Epithelial cell of prostate (primary cell): ENCODE measurements at regions not wholly inside any gene's neighbourhood (a gene's known extent, or its start where the extent isn't known, plus 50 kb on each side); places are given as distances from the start of the nearest gene placed in this dataset.

ENCODE experiments used
- DNase-seq: peaks from one replicate; pipeline ENCODE4 v3.0.0-alpha.2; 2011; ENCODE audit warnings: low read depth, low spot score
- H3K27ac ChIP-seq: fragments of 450-650 bp; 2 replicates; pipeline ENCODE4 v1.5.1; 2017; ENCODE audit warnings: mild to moderate bottlenecking

DNA sequence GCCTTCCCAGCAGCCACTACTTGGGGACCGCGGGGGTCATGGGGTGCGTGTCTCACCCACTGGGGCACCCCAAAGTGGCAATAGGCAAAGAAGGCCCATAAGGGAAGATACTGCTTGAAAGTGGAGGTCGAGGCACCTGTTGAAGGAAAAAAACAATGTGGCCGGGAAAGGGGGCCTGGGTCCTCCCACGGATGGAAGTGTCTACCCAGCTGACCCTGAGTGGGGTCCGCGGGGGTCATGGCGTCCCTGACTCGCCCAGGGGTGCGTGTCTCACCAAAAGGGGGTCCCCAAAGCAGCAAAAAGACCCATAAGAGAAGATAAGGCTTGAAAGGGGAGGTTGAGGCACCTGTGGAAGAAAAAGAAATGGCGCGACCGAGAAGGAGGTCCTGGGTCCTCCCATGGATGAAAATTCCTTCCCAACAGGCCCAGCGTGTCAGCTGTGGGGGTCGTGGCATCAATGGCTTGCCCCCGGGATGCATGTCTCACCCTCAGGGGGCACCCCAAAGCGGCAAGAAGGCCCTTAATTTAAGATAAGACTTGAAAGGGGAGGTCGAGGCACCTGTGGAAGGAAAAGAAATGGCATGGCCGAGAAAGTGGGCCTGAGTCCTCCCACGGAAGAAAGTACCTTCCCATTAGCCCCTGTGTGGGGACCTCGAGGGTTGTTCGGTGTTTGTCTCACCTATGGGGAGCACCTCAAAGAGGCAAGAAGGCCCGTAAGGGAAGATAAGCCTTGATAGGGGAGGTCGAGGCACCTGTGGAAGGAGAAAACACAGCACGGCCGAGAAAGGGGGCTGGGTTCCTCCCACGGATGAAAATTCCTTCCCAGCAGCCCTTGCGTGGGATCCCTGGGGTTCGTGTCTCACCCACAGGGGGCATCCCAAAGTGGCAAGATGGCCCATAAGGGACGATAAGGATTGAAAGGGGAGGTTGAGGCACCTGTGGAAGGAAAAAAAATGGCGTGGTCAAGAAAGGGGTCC is 266.0 kb downstream of the ALG10 start:
- no peak overlapping the region for H3K27ac ChIP-seq
- no peak for DNase-seq

DNA sequence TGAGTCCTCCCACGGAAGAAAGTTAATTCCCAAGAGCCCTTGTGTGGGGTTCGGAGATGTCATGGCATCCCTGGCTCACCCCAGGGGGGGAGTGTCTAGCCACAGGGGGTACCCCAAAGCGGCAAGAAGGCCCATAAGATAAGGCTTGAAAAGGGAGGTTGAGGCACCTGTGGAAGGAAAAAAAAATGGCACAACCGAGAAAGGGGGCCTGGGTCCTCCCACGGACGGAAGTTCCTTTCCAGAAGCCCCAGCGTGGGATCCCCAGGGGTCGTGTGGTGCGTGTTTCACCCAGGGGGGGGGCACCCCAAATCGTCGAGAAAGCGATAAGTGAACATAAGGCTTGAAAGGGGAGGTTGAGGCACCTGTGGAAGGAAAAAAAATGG is 266.7 kb downstream of the ALG10 start:
- DNase-seq = no peak
- no peak overlapping the region for H3K27ac ChIP-seq

DNA sequence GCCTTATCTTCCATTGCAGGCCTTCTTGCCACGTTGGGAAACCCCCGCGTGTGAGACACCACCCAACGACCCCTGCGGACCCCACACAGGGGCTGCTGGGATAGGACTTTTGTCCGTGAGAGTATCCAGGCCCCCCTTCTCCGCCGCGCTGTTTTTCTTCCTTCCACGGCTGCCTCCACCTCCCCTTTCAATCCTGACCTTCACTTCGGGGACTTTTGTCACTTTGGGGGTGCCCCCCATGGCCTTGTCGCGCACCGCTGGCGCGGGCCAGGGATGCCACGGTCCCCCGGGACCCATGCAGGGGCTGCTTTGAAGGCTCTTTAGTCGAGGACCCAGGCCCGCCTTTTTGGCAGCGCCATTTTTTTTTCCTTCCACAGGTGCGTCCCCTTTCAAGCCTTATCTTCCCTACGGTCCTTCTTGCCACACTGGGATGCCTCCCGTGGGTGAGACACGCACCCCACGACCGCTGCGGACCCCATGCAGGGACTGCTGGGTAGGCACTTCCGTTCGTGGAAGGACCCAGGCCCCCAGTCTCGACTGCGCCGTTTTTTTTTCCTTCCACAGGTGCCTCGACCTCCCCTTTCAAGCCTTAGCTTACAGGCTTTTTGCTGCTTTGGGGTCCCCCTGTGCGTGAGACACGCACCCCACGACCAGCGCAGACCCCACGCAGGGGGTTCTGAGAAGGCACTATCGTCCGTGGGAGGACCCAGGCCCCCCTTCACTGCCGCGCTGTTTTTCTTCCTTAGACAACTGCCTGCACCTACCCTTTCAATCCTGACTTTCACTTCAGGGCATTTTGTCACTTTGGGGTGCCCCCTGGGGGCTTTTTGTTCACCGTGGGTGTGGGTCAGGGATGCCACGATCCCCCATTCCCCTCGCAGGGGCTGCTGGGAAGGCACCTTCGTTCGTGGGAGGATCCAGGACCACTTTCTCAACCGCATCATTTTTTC is 267.4 kb downstream of the ALG10 start:
- no peak overlapping the region for H3K27ac ChIP-seq
- DNase-seq = no peak

- H3K27ac ChIP-seq = no peak overlapping the region
- DNase-seq = no peak
These were observed 268.2 kb downstream of the ALG10 start for GRCh38 chr12:34290381-34290995.

DNA sequence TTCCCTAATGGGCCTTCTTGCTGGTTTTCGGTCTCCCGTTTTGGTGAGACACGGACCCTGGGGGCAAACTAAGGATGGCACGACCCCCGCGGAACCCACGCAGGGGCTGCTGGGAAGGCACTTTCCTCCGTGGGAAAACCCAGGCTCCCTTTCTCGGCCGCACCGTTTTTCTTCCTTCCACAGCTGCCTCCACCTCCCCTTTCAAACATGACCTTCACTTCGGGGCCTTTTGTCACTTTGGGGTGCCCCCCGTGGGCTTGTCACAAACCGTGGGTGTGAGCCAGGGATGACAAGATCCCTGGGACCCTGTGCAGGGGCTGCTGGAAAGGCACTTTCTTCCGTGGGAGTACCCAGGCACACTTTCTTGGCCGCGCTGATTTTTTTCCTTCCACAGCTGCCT is 268.7 kb downstream of the ALG10 start:
- DNase-seq = no peak
- H3K27ac ChIP-seq = no peak overlapping the region

DNA sequence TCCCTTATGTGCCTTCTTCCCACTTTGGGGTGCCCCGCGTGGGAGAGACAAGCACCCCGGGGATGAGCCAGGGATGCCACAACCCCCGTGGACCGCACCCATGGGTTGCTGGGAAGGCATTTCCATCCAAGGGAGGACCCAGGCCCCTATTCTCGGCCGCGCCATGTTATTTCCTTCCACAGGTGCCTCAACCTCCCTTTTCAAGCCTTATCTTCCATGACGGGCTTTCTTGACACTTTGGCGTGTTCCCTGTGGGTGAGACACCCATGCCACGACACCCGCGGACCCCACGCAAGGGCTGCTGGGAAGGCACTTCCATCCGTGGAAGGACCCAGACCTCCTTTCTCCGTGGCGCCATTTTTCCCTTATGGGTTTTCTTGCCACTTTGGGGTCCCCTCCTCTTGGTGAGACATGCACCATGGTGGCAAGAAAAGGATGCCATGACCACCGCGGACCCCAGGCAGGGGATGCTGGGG is 269.2 kb downstream of the ALG10 start:
- DNase-seq = no peak

GRCh38 chr12:34292736-34293625 is 270.7 kb downstream of the ALG10 start:
- no peak for DNase-seq
- H3K27ac ChIP-seq = no peak overlapping the region

More for the DNA sequence above, 269.2 kb downstream of the ALG10 start:
- H3K27ac ChIP-seq = no peak overlapping the region

DNA sequence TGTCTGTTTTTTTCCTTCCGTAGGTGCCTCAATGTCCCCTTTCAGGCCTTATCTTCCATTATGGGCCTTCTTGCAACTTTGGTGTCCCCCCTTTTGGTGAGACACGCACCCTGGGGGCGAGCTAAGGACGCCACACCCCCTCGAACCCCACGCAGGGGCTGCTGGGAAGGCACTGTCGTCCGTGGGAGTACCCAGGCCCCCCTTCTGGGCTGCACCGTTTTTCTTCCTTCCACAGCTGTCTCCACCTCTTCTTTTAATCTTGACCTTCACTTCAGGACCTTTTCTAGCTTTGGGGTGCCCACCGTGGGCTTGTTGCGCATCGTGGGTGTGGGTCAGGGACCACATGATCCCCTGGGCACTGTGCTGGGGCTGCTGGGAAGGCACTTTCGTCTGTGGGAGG is 271.8 kb downstream of the ALG10 start:
- no peak overlapping the region for H3K27ac ChIP-seq
- DNase-seq = no peak

DNA sequence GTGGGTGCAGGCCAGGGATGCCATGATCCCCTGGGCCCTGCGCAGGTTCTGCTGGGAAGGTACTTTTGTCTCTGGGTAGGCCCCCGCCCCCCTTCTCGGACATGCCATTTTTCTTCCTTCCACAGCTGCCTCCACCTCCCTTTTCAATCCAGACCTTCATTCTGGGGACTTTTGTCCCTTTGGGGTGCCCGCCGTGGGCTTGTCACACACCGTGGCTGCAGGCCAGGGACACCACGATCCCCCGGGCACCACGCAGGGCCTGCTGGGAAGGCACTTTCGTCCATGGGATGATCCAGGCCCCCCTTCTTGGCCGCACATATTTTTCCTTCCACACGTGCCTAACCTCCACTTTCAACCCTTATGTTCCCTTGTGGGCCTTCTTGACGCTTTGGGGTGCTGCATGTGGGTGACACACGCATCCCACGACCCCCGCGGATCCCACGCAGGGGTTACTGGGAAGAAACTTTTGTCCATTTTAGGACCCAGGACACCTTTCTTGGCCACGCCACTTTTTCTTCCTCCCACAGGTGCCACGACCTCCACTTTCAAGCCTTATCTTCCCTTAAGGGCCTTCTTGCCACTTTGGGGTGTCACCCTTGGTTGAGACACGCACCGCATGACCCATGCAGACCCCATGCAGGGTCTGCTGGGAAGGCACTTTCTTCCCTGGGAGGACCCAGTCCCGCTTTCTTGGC is 272.5 kb downstream of the ALG10 start:
- no peak for DNase-seq
- H3K27ac ChIP-seq = no peak overlapping the region

- no peak overlapping the region for H3K27ac ChIP-seq
- no peak for DNase-seq
These were observed 273.3 kb downstream of the ALG10 start for GRCh38 chr12:34295366-34296142.

GRCh38 chr12:34296143-34297041 is 274.1 kb downstream of the ALG10 start:
- no peak for DNase-seq
- H3K27ac ChIP-seq = no peak overlapping the region

- DNase-seq = no peak
- no peak overlapping the region for H3K27ac ChIP-seq
These were observed 275.0 kb downstream of the ALG10 start for GRCh38 chr12:34297126-34297789.

- DNase-seq = no peak
- H3K27ac ChIP-seq = no peak overlapping the region
These were observed 275.5 kb downstream of the ALG10 start for GRCh38 chr12:34297790-34298164.

DNA sequence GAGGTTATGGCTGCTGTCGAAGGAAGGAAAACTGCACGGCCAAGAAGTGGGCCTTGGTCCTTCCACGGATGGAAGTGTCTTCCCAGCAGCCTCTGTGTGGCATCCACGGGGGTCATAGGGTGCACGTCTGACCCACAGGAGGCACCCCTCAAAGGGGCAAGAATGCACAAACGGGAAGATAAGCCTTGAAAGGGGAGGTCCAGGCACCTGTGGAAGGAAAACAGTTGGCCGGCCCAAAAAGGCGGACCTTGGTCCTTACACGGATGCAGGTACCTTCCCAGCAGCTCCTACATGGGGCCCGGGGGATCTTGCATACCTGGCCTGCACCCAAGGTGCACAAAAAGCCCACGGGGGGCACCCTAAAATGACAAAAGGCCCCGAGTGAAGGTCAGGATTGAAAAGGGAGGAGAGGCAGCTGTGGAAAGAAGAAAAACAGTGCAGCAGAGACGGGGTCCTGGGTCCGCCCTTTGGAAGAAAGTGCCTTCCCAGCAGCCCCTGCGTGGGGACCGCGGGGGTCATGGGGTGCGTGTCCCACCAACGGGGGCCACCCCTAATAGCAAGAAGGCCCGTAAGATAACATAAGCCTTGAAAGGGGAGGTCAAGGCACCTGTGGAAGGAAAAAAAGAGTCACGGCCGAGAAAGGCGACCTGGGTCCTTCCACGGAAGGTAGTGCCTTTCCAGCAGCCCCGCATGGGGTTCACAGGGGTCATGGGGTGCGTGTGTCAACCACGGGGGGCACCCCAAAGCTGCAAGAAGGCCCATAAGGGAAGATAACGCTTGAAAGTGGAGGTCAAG is 276.1 kb downstream of the ALG10 start:
- DNase-seq = no peak
- H3K27ac ChIP-seq = no peak overlapping the region

- H3K27ac ChIP-seq = no peak overlapping the region
- DNase-seq = no peak
These were observed 276.9 kb downstream of the ALG10 start for GRCh38 chr12:34298971-34299801.
